AG04449 (cell line): ENCODE measurements at regions not wholly inside any gene's neighbourhood (a gene's known extent, or its start where the extent isn't known, plus 50 kb on each side); places are given as distances from the start of the nearest gene placed in this dataset.
"Not testable (repeated sequence)": the region's sequence is repeated elsewhere in the genome, so short reads cannot be mapped to it uniquely, and the experiment has no call there.

Experiments
- CTCF ChIA-PET: fragments of 350-600 bp; formaldehyde crosslinking; extraction: SDS; loops from one replicate; lab custom pipeline; 2021; ENCODE audit warnings: antibody characterized with exemption; lab: Yijun Ruan, JAX
- POLR2A ChIA-PET: fragments of 400-600, 350-600 bp; formaldehyde crosslinking; extraction: SDS; loops from one replicate; lab custom pipeline; 2020; ENCODE audit warnings: antibody characterized with exemption, inconsistent platforms; lab: Yijun Ruan, JAX
- DNase-seq: peaks from one replicate; pipeline ENCODE4 v3.0.0-alpha.2; 2010; ENCODE audit warnings: low read depth, low spot score
- H3K4me3 ChIP-seq: 2 replicates; pipeline ENCODE4 v1.5.1; 2011; ENCODE audit warnings: low read depth, mild to moderate bottlenecking, control low read depth, low read length
- CTCF ChIP-seq: IDR thresholded peaks from one replicate; pipeline ENCODE4 v1.5.1; 2011; ENCODE audit warnings: mild to moderate bottlenecking, moderate library complexity, low read length, control low read depth, inconsistent platforms; ENCODE audit not compliant: insufficient read depth; ENCODE audit errors: missing control alignments

- no peak overlapping the region for H3K4me3 ChIP-seq
- no peak for TF ChIP-seq CTCF
- CTCF ChIA-PET, result no interaction called here
- POLR2A ChIA-PET, result interaction anchor here (0.6 kb wide), 1 partner anchor 26 kb away, joined by 3 read pairs; no protein-coding TSS in a partner anchor
- DNase-seq, result no peak
Measured at GRCh38 chr3:127441764-127442163, 148.8 kb downstream of the TPRA1 start.

- H3K4me3 ChIP-seq, result no peak overlapping the region
- no peak for TF ChIP-seq CTCF
- CTCF ChIA-PET, result interaction anchor here (0.8 to 1.2 kb wide), 2 partner anchors 14 to 16 kb away, joined by 3 read pairs; no protein-coding TSS in a partner anchor
- POLR2A ChIA-PET, result no interaction called here
- no peak for DNase-seq
Measured at GRCh38 chr3:127440384-127440783, 150.1 kb downstream of the TPRA1 start.

GRCh38 chr3:127439621-127440020 is 150.9 kb downstream of the TPRA1 start:
- ChIA-PET CTCF (interaction anchor here (0.5 to 1.2 kb wide), 3 partner anchors 12 to 1147 kb away, joined by 3 to 4 read pairs (median 3); no protein-coding TSS in a partner anchor), POLR2A (no interaction called here)
- DNase-seq, result no peak
- H3K4me3 ChIP-seq, result no peak overlapping the region
- no peak for TF ChIP-seq CTCF

- ChIA-PET POLR2A (no interaction called here), CTCF (interaction anchor here (0.5 to 0.9 kb wide), 2 partner anchors 12 to 1148 kb away, joined by 3 to 4 read pairs; no protein-coding TSS in a partner anchor)
- DNase-seq, result no peak
- TF ChIP-seq CTCF, result no peak
- H3K4me3 ChIP-seq, result no peak overlapping the region
Measured at GRCh38 chr3:127438951-127439350, 151.1 kb upstream of the PRR20G start.

GRCh38 chr3:127438371-127438770 is 150.5 kb upstream of the PRR20G start:
- no peak overlapping the region for H3K4me3 ChIP-seq
- no peak for DNase-seq
- ChIA-PET POLR2A (no interaction called here), CTCF (no interaction called here)
- TF ChIP-seq CTCF, result no peak

GRCh38 chr3:127435299-127435698 is 147.5 kb upstream of the PRR20G start:
- POLR2A ChIA-PET, CTCF ChIA-PET, H3K4me3 ChIP-seq, DNase-seq: not testable (repeated sequence)

- POLR2A ChIA-PET, result interaction anchor here (0.7 kb wide), 1 partner anchor 210 kb away, joined by 3 read pairs; no protein-coding TSS in a partner anchor
- CTCF ChIA-PET, result no interaction called here
- TF ChIP-seq CTCF, result no peak
- H3K4me3 ChIP-seq, result no peak overlapping the region
- no peak for DNase-seq
Measured at GRCh38 chr3:127431066-127431465, 143.2 kb upstream of the PRR20G start.
